ENCODE measurements at regions not wholly inside any gene's neighbourhood (a gene's known extent, or its start where the extent isn't known, plus 50 kb on each side); places are given as distances from the start of the nearest gene placed in this dataset.

GRCh38 chr18:52090005-52090404 is 250.0 kb upstream of the DCC start:
- no peak for TF ChIP-seq CTCF (IDR thresholded peaks at IDR 0.05; ENCODE audit: low read length)
- no peak for TF ChIP-seq EZH2phosphoT487 (IDR thresholded peaks at IDR 0.05; ENCODE audit: low read length)
- TF ChIP-seq EZH2 (optimal IDR thresholded peaks at IDR 0.05; ENCODE audit: low read depth, low read length) = no peak
